Embryonic facial prominence (tissue), 1 donor: ENCODE measurements at regions not wholly inside any gene's neighbourhood (a gene's known extent, or its start where the extent isn't known, plus 50 kb on each side); places are given as distances from the start of the nearest gene placed in this dataset.
"Not testable (repeated sequence)": the region's sequence is repeated elsewhere in the genome, so short reads cannot be mapped to it uniquely, and the experiment has no call there.

Experiments used
- DNase-seq: peaks from one replicate; pipeline ENCODE4 v3.0.0-alpha.2; 2016; ENCODE audit errors: extremely low spot score

- DNase-seq, result no peak
These were observed 124.2 kb downstream of the GALR1 start for GRCh38 chr18:77373730-77374445.

GRCh38 chr18:77374446-77374805 lies 124.8 kb downstream of the GALR1 start:
- no peak for DNase-seq

- DNase-seq, result no peak
These were observed 126.5 kb downstream of the GALR1 start for GRCh38 chr18:77376043-77376732.

DNA sequence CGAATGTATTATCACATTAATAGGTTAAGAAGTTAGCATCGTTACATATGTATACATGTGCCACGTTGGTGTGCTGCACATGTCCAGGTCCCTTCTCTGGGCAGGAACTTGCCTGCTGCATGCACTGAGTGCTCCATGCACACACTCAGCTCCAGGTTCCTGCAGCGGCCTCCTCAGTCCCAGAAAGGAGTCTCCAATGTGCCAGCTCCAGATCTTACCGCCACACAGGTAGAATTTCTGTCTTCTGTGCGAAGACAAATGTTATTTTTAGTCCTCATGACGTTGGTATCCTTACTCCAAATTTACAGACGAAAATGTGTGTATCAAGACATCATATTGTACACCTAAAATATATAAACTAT lies 127.1 kb downstream of the GALR1 start:
- DNase-seq, result no peak

DNA sequence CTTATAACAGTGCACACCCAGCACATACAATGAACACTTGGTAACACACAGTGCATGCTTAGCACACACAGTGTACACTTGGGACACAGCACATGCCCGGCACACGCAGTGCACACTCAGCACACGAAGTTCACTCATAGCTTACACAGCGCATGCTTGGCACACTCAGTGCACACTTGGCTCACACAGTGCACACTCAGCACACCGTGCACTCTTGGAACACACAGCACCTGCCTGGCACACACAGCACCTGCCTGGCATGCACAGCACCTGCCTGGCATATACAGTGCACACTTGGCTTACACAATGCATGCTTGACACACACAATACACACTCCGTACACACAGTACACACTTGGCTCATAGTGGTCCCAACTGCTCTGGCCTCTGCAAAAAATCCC lies 128.2 kb downstream of the GALR1 start:
- DNase-seq, result no peak

DNA sequence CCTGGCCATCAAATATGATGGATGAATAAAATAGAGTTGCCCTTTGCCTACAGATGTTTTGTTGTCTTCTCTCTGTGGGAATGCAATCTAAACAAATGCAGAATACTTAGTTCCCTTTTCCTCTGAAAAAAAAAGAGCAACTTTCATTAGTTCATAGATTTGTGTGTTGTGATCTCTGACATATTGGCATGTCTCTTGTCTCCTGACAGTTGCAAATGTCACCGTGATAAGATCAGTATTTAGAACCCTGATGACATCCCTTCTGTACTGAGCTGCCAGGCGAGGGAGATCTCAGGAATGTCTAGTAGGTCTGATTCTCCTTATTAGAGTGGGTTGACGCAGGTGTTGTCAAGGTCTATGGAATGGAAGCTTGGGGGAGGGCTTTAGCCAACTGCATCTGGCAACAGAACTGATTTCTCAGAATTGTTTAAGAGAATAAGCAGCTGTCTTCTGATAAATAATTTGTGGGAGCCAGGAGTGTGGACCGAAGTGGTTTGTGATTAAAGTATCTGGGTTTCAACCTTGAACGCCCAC lies 130.4 kb downstream of the GALR1 start:
- no peak for DNase-seq

DNA sequence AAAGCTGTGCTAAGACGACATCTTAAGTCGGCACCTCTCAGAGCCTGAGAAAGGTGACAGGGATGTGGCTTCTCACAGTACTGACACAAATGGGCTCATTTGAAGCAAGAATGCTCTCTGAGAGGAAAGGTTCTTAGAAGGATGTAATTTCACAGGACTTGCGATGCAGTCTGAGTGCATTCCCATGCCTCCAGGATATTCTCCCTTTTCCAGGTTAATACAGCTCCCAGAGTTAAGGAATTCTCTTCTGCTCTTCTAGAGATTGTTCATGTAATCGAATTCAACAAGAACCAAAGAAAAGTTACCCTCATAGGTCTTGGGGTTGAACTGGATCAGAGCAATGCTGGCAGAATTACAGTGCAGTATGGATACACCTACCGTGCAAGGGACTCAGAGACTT lies 131.0 kb downstream of the GALR1 start:
- DNase-seq, result no peak

GRCh38 chr18:77392321-77392720 lies 142.7 kb downstream of the GALR1 start:
- no peak for DNase-seq

- DNase-seq, result no peak
These were observed 143.9 kb downstream of the GALR1 start for GRCh38 chr18:77393519-77393918.

DNA sequence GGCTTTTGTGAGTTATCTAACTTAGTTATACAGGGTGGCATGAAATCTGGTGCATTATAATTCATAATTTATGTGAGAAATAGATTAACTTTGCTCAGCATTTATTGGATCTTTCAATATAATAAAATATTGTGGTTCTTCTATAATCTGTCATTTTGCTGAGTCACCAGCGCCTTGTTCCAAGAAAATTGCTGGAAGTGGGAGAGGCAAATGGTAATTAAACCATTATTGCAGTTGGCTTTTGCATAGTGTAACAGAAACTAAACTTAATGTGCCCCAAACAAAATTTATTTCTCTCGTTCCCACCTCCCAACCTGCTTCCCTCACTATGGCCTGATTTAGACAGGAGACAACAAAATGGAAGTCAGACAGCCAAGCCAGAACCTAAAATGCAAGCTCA lies 146.3 kb downstream of the GALR1 start:
- DNase-seq, result no peak

- DNase-seq, result no peak
These were observed 147.4 kb downstream of the GALR1 start for GRCh38 chr18:77397056-77397455.

DNA sequence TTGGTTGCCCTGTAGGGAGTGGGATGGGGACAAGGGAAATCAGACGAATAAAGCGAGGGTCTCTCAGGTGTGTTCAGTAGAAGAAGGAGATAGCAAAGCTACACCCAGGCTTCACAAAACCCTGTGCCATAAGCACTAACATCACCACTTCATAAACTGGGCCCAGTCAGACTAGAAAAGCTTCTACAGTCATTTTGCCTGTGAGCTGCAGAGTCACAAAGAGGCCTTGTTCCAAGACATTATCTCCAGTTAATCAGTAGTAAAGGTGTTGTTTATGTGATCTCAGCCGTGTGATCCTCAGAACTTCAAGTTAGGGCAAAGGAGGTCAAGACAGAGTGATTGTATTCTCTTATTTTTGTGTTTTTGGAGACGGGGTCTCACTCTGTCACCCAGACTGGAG lies 148.0 kb downstream of the GALR1 start:
- DNase-seq, result no peak

- DNase-seq, result no peak
These were observed 150.9 kb downstream of the GALR1 start for GRCh38 chr18:77400561-77400960.

- DNase-seq, result no peak
These were observed 151.5 kb downstream of the GALR1 start for GRCh38 chr18:77401173-77401572.

- no peak for DNase-seq
These were observed 154.4 kb downstream of the GALR1 start for GRCh38 chr18:77403969-77404535.

- DNase-seq, result no peak
These were observed 155.4 kb downstream of the GALR1 start for GRCh38 chr18:77405096-77405495.

GRCh38 chr18:77407733-77408132 lies 158.1 kb downstream of the GALR1 start:
- no peak for DNase-seq

DNA sequence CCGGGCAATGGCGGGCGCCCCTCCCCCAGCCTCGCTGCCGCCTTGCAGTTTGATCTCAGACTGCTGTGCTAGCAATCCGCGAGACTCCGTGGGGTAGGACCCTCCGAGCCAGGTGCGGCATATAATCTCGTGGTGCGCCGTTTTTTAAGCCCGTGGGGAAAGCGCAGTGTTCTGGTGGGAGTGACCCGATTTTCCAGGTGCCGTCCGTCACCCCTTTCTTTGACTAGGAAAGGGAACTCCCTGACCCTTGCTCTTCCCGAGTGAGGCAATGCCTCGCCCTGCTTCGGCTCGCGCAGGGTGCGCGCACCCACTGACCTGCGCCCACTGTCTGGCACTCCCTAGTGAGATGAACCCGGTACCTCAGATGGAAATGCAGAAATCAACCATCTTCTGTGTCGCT lies 171.9 kb downstream of the GALR1 start:
- not testable (repeated sequence) for DNase-seq

DNA sequence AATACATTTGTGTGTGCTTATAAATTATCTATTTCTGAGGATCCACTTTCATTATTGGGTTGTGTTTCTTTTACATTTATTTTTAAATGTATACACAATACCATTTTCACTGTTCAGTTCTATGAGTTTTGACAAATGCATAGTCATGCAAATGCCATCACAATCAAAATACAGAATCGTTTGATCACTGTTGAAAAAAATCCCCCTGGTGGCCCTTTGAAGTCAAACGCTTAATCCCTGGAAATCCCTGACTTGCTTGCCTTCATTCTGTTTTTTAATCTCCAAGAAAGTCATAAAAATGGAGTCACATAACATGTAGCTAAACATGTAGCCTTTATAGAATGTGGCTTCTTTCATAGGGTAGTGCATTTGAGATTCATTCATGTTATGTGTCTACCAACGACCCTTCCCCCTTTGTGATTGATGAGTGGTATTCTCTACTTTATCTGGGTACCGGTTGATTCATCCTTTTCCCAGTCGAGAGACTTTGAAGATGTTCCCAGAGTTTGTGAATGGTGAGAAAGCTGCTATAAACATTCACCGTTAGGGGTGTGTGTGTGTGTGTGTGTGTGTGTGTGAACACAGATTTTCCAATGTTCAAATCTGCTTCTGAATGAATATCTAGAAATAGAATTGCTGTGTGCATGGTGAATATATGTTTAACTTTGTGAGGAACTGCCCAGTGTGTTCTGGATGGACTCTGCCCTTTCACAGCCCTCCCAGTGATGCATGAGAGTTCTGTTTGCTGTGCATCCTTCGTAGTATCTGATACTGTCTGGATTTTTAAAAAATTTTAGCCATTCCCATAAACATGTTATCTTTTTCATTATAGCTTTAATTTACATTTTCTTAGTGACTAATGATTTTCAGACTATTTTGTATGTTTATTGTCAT lies 173.6 kb downstream of the GALR1 start:
- no peak for DNase-seq

GRCh38 chr18:77433076-77433475 lies 183.4 kb downstream of the GALR1 start:
- no peak for DNase-seq

DNA sequence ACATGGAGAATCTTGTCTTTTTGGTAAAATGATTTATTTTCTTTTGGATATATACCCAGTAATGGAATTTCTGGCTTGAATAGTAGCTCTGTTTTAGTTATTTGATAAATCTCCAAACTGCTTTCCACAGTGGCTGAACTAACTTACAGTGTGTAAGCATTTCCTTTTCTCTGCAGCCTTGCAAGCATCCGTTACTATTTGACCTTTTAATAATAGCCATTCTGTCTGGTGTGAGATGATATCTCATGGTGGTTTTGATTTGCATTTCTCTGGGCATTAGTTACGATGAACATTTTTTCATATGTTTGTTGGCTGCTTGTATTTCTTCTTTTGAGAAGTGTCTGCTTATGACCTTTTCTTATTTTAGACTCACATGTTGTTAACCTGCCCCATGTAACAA lies 190.2 kb downstream of the GALR1 start:
- DNase-seq, result no peak

- DNase-seq, result no peak
These were observed 192.7 kb downstream of the GALR1 start for GRCh38 chr18:77442393-77442792.
